DND-41 (cell line): ENCODE measurements at regions not wholly inside any gene's neighbourhood (a gene's known extent, or its start where the extent isn't known, plus 50 kb on each side); places are given as distances from the start of the nearest gene placed in this dataset.

Source experiments
- ATAC-seq: fragments of 200-7000 bp; cut with Tn5 transposase; 3 replicates; pipeline ENCODE4 v1.9.1; 2021; ENCODE audit warnings: low read depth; ENCODE audit not compliant: insufficient read depth
- DNase-seq: peaks from one replicate; pipeline ENCODE4 v3.0.0-alpha.2; 2020
- H2AFZ ChIP-seq: 2 replicates; pipeline ENCODE4 v1.6.0; 2012; ENCODE audit warnings: low read depth, low read length
- H3K27ac ChIP-seq: 2 replicates; pipeline ENCODE4 v1.5.1; 2012; ENCODE audit warnings: low read length, inconsistent platforms
- H3K27me3 ChIP-seq: fragments of 200-600 bp; sonication (generic); 2 replicates; pipeline ENCODE4 v1.6.0; 2012; ENCODE audit warnings: low read length, mild to moderate bottlenecking, inconsistent platforms; ENCODE audit not compliant: insufficient read depth, poor library complexity
- H3K36me3 ChIP-seq: 2 replicates; pipeline ENCODE4 v1.5.1; 2012; ENCODE audit warnings: low read length, inconsistent platforms; ENCODE audit not compliant: insufficient read depth
- H3K4me1 ChIP-seq: 2 replicates; pipeline ENCODE4 v1.5.1; 2012; ENCODE audit warnings: mild to moderate bottlenecking, low read length; ENCODE audit not compliant: insufficient read depth
- H3K4me2 ChIP-seq: 2 replicates; pipeline ENCODE4 v1.6.0; 2012; ENCODE audit warnings: mild to moderate bottlenecking, moderate library complexity, low read length, inconsistent platforms; ENCODE audit not compliant: insufficient read depth
- H3K4me3 ChIP-seq, 2 experiments: fragments of 200-600 bp in 1 of 2; shearing (Covaris generic) in 1 of 2; 2 replicates each; pipeline ENCODE4 v1.5.1; 2012 to 2016; ENCODE audit warnings: inconsistent platforms in 2 of 2, low read length in 2 of 2, mild to moderate bottlenecking in 2 of 2, low read depth in 1 of 2, moderate library complexity in 1 of 2
- H3K79me2 ChIP-seq: 2 replicates; pipeline ENCODE4 v1.6.0; 2012; ENCODE audit warnings: low read length, inconsistent platforms; ENCODE audit not compliant: insufficient read depth
- H3K9ac ChIP-seq: 2 replicates; pipeline ENCODE4 v1.6.0; 2012; ENCODE audit warnings: low read depth, mild to moderate bottlenecking, inconsistent platforms, low read length, moderate library complexity
- H3K9me3 ChIP-seq: 2 replicates; pipeline ENCODE4 v1.5.1; 2012; ENCODE audit warnings: low read length, moderate library complexity, mild to moderate bottlenecking, inconsistent platforms; ENCODE audit not compliant: insufficient read depth, severe bottlenecking
- H4K20me1 ChIP-seq: 2 replicates; pipeline ENCODE4 v1.6.0; 2012; ENCODE audit warnings: low read length; ENCODE audit not compliant: insufficient read depth
- CTCF ChIP-seq: IDR thresholded peaks from 2 replicates; pipeline ENCODE4 v1.5.1; 2012; ENCODE audit warnings: borderline replicate concordance, low read length, moderate library complexity, mild to moderate bottlenecking; ENCODE audit not compliant: poor library complexity, severe bottlenecking; ENCODE audit errors: extremely low read depth
- EZH2 ChIP-seq: IDR thresholded peaks from 3 replicates; pipeline ENCODE4 v1.6.1; 2012; ENCODE audit warnings: borderline replicate concordance, low read depth, mild to moderate bottlenecking, moderate library complexity, low read length, inconsistent platforms; ENCODE audit not compliant: severe bottlenecking

DNA sequence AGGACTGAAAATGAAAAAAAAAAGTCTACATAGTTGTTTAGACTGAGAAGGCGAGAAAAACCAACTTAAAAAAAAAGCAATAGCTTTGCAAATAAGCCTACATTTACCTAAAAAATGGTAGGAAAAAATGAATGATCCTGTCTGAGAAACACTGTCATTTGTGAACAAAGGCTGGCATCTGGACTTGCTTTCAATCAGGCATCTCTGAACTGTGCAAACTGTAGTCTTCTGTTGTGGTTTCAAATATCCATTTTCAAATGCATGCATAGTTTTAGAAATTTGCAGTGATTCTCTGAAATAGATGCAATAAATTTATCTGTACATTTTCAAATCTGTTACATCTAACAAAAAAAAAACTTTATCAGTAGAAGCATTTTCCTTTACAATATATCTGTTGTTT, 106.1 kb upstream of the LUZP2 start:
- no peaks in the 10 kb centered on the region for H3K9me3 ChIP-seq
- no peak overlapping the region for H3K4me2 ChIP-seq
- TF ChIP-seq EZH2 (no peak), CTCF (no peak)
- no peak for ATAC-seq
- H3K9ac ChIP-seq, result no peak overlapping the region
- no peak overlapping the region for H2AFZ ChIP-seq
- no peaks in the 10 kb centered on the region for H3K36me3 ChIP-seq
- no peak overlapping the region for H3K4me3 ChIP-seq
- no peak overlapping the region for H3K27ac ChIP-seq
- DNase-seq, result no peak
- H3K79me2 ChIP-seq, result no peaks in the 10 kb centered on the region
- no peaks in the 10 kb centered on the region for H3K27me3 ChIP-seq
- no peaks in the 10 kb centered on the region for H4K20me1 ChIP-seq
- H3K4me1 ChIP-seq, result peaks cover 7% of the 10 kb centered on the region; the same call in 1 of the 2 replicates

- H3K4me2 ChIP-seq, result no peak overlapping the region
- no peak overlapping the region for H3K27ac ChIP-seq
- H3K4me1 ChIP-seq, result peaks cover 7% of the 10 kb centered on the region; the same call in 1 of the 2 replicates
- ATAC-seq, result no peak
- no peaks in the 10 kb centered on the region for H3K36me3 ChIP-seq
- no peaks in the 10 kb centered on the region for H3K9me3 ChIP-seq
- no peaks in the 10 kb centered on the region for H3K27me3 ChIP-seq
- no peak for DNase-seq
- no peak for TF ChIP-seq CTCF
- TF ChIP-seq EZH2, result no peak
- H4K20me1 ChIP-seq, result no peaks in the 10 kb centered on the region
- H3K4me3 ChIP-seq, result no peak overlapping the region
- H3K79me2 ChIP-seq, result no peaks in the 10 kb centered on the region
- H2AFZ ChIP-seq, result no peak overlapping the region
- H3K9ac ChIP-seq, result no peak overlapping the region
Observed at GRCh38 chr11:24391167-24391566, 105.7 kb upstream of the LUZP2 start.

- Histone ChIP-seq H3K4me3 (no peak overlapping the region), H3K4me2 (no peak overlapping the region), H2AFZ (no peak overlapping the region), H3K27me3 (no peaks in the 10 kb centered on the region), H3K79me2 (no peaks in the 10 kb centered on the region), H4K20me1 (no peaks in the 10 kb centered on the region), H3K9me3 (no peaks in the 10 kb centered on the region), H3K36me3 (no peaks in the 10 kb centered on the region), H3K27ac (no peak overlapping the region), H3K9ac (no peak overlapping the region), H3K4me1 (no peaks in the 10 kb centered on the region)
- ATAC-seq, result no peak
- TF ChIP-seq EZH2 (no peak), CTCF (no peak)
- no peak for DNase-seq
Observed at GRCh38 chr11:24400059-24400665, 96.7 kb upstream of the LUZP2 start.

DNA sequence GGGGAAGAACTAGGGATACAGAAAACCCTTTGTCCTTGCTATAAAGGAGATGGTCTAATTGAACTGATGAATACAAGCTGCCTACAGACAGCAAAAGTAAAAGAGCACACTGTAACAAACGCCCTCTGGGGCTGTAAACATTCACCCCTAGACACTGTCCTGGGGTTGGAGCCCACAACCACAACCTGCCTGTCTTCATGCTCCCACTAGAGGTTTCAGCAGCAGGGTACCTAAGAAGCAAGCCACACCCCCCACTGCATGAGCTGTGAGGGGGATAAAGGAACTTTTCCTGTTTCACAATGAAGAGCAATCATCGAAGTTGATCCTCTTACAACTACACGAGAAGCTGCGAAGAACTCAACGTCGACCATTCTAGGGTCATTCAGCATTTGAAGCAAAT, 90.5 kb upstream of the LUZP2 start:
- H3K9ac ChIP-seq, result no peak overlapping the region
- no peak overlapping the region for H3K27ac ChIP-seq
- H3K36me3 ChIP-seq, result no peaks in the 10 kb centered on the region
- ATAC-seq (peak; percentile 75; the same call in 2 of the 3 replicates), DNase-seq (peak; percentile 30)
- H3K9me3 ChIP-seq, result no peaks in the 10 kb centered on the region
- no peak for TF ChIP-seq CTCF
- no peak for TF ChIP-seq EZH2
- no peak overlapping the region for H2AFZ ChIP-seq
- no peak overlapping the region for H3K4me3 ChIP-seq
- no peak overlapping the region for H3K4me2 ChIP-seq
- H3K79me2 ChIP-seq, result no peaks in the 10 kb centered on the region
- H3K4me1 ChIP-seq, result 0 out of 2 replicates have a peak, but pooled peaks cover 6% of the 10 kb centered on the region
- no peaks in the 10 kb centered on the region for H4K20me1 ChIP-seq
- H3K27me3 ChIP-seq, result no peaks in the 10 kb centered on the region
